ENCODE measurements at regions not wholly inside any gene's neighbourhood (a gene's known extent, or its start where the extent isn't known, plus 50 kb on each side); places are given as distances from the start of the nearest gene placed in this dataset.

- no peak for TF ChIP-seq CTCF (conservative IDR thresholded peaks at IDR 0.05; ENCODE audit: low read depth, low read length)
- no peak overlapping the region for H3K4me3 ChIP-seq (ENCODE audit: low read length)
Measured at GRCh38 chr13:47546391-47547225, 454.5 kb downstream of the SUCLA2 start.

GRCh38 chr13:47545201-47546024 is 455.7 kb downstream of the SUCLA2 start:
- TF ChIP-seq CTCF (conservative IDR thresholded peaks at IDR 0.05; ENCODE audit: low read depth, low read length) = no peak
- H3K4me3 ChIP-seq (ENCODE audit: low read length) = no peak overlapping the region
- no peak for DNase-seq (ENCODE audit: low read depth)

More at GRCh38 chr13:47546391-47547225, 454.5 kb downstream of the SUCLA2 start:
- no peak for DNase-seq (ENCODE audit: low read depth)

- no peak for DNase-seq (ENCODE audit: low read depth)
Measured at GRCh38 chr13:47539317-47539716, 461.8 kb downstream of the SUCLA2 start.

GRCh38 chr13:47523771-47524170 is 477.3 kb downstream of the SUCLA2 start:
- no peak for TF ChIP-seq CTCF (conservative IDR thresholded peaks at IDR 0.05; ENCODE audit: low read depth, low read length)
- no peak for DNase-seq (ENCODE audit: low read depth)
- H3K4me3 ChIP-seq (ENCODE audit: low read length) = no peak overlapping the region

More at GRCh38 chr13:47539317-47539716, 461.8 kb downstream of the SUCLA2 start:
- TF ChIP-seq CTCF (conservative IDR thresholded peaks at IDR 0.05; ENCODE audit: low read depth, low read length) = no peak
- H3K4me3 ChIP-seq (ENCODE audit: low read length) = no peak overlapping the region

GRCh38 chr13:47521890-47522487 is 479.1 kb downstream of the SUCLA2 start:
- H3K4me3 ChIP-seq (ENCODE audit: low read length) = no peak overlapping the region
- DNase-seq (ENCODE audit: low read depth) = no peak
- TF ChIP-seq CTCF (conservative IDR thresholded peaks at IDR 0.05; ENCODE audit: low read depth, low read length) = no peak

- no peak for DNase-seq (ENCODE audit: low read depth)
- no peak overlapping the region for H3K4me3 ChIP-seq (ENCODE audit: low read length)
- TF ChIP-seq CTCF (conservative IDR thresholded peaks at IDR 0.05; ENCODE audit: low read depth, low read length) = no peak
Measured at GRCh38 chr13:47519626-47520025, 481.4 kb downstream of the SUCLA2 start.
